K562 (cell line): ENCODE measurements at regions not wholly inside any gene's neighbourhood (a gene's known extent, or its start where the extent isn't known, plus 50 kb on each side); places are given as distances from the start of the nearest gene placed in this dataset.

ENCODE experiments used
- ATAC-seq: fragments of 200-7000 bp; cut with Tn5 transposase; 3 replicates; pipeline ENCODE4 v1.9.1; 2020; ENCODE audit warnings: moderate library complexity
- BruUV-seq: library from RNA; stranded (reverse); fragments of 400-500 nt; replicated peaks from 2 replicates; lab custom pipeline; 2021; lab: Mats Ljungman, UMichigan
- CTCF ChIA-PET: fragments of 300-600 bp; formaldehyde crosslinking; extraction: SDS; loops from one replicate; lab custom pipeline; 2021; ENCODE audit warnings: low intra/inter-chr PET ratio; lab: Yijun Ruan, JAX
- POLR2A ChIA-PET: fragments of 300-600, 350-650 bp; sonication (Branson Sonifier 250); formaldehyde crosslinking; extraction: SDS; loops from one replicate; lab custom pipeline; 2021; ENCODE audit warnings: antibody characterized with exemption, inconsistent platforms; lab: Yijun Ruan, JAX
- DNase-seq, 4 experiments: peaks; one replicate each; pipeline versions ENCODE4 v3.0.0 to v3.0.0-alpha.2; 2011 to 2018; ENCODE audit warnings: low spot score in 3 of 4, mixed read lengths in 3 of 4; ENCODE audit errors: extremely low read depth in 1 of 4
- FAIRE-seq: peaks from 2 replicates; lab custom pipeline; 2011; peaks lifted over from hg19 to GRCh38; lab: Jason Lieb, UNC
- H2AFZ ChIP-seq: 2 replicates; pipeline ENCODE4 v1.6.0; 2011; ENCODE audit warnings: low read depth, low read length, control low read depth, inconsistent platforms
- H3K27ac ChIP-seq: fragments of 200-600 bp; 3 replicates; pipeline ENCODE4 v1.8.0; 2011; ENCODE audit warnings: low read depth, mild to moderate bottlenecking, control low read depth, inconsistent platforms, low read length, moderate library complexity, mixed read lengths; ENCODE audit errors: extremely low read depth
- H3K27me3 ChIP-seq, 2 experiments: fragments of 300-600 bp in 1 of 2; 2 replicates in 1 of 2; 3 replicates in 1 of 2; pipeline versions ENCODE4 v1.6.0 to v1.8.0; 2011; ENCODE audit warnings: inconsistent platforms in 2 of 2, low read length in 2 of 2, mild to moderate bottlenecking in 1 of 2, mixed read lengths in 1 of 2, moderate library complexity in 1 of 2; ENCODE audit not compliant: control insufficient read depth in 2 of 2, insufficient read depth in 2 of 2
- H3K36me3 ChIP-seq: fragments of 300-600 bp; 3 replicates; pipeline ENCODE4 v1.8.0; 2011; ENCODE audit warnings: mild to moderate bottlenecking, low read length, inconsistent platforms; ENCODE audit not compliant: control insufficient read depth, insufficient read depth
- H3K4me1 ChIP-seq, 2 experiments: fragments of 200-600 bp in 1 of 2; replicated peaks in 1 of 2; 2 replicates in 1 of 2; 3 replicates in 1 of 2; pipeline versions ENCODE4 v1.5.1 to v1.8.0; 2011; ENCODE audit warnings: inconsistent platforms in 2 of 2, low read length in 2 of 2, mild to moderate bottlenecking in 1 of 2, mixed read lengths in 1 of 2, moderate library complexity in 1 of 2; ENCODE audit not compliant: control insufficient read depth in 2 of 2, insufficient read depth in 2 of 2
- H3K4me2 ChIP-seq: 2 replicates; pipeline ENCODE4 v1.6.1; 2011; ENCODE audit warnings: low read length, control low read depth, inconsistent platforms, mixed read lengths; ENCODE audit not compliant: insufficient read depth
- H3K4me3 ChIP-seq: fragments of 200-600 bp; sonication (generic), shearing (Covaris generic); 2 replicates; pipeline ENCODE4 v1.5.1; 2016; ENCODE audit warnings: control low read depth, inconsistent platforms
- H3K79me2 ChIP-seq: fragments of 200-600 bp; 3 replicates; pipeline ENCODE4 v1.8.0; 2011; ENCODE audit warnings: low read length, inconsistent platforms; ENCODE audit not compliant: control insufficient read depth, insufficient read depth
- H3K9ac ChIP-seq, 2 experiments: 2 replicates each; pipeline versions ENCODE4 v1.6.0 to v1.6.1; 2011; ENCODE audit warnings: low read depth in 2 of 2, low read length in 2 of 2, control low read depth in 1 of 2, inconsistent platforms in 1 of 2, mild to moderate bottlenecking in 1 of 2, mixed read lengths in 1 of 2; ENCODE audit not compliant: insufficient read depth in 1 of 2
- H3K9me1 ChIP-seq: one replicate; pipeline ENCODE4 v1.6.0; 2011; ENCODE audit warnings: inconsistent platforms, mild to moderate bottlenecking, low read length, moderate library complexity; ENCODE audit not compliant: control insufficient read depth, insufficient read depth
- H3K9me3 ChIP-seq: replicated peaks from 2 replicates; pipeline ENCODE4 v1.5.1; 2011; ENCODE audit warnings: low read depth, low read length, inconsistent platforms; ENCODE audit not compliant: control insufficient read depth, insufficient read depth
- H4K20me1 ChIP-seq: replicated peaks from 2 replicates; pipeline ENCODE4 v1.6.1; 2011; ENCODE audit warnings: low read length, inconsistent platforms, mixed read lengths; ENCODE audit not compliant: control insufficient read depth, insufficient read depth
- FOS ChIP-seq: IDR thresholded peaks from 3 replicates; pipeline ENCODE4 v1.6.1; 2011; ENCODE audit not compliant: insufficient read length; ENCODE audit errors: extremely low read depth
- KDM2B ChIP-seq: fragments of 250-450 bp; sonication (Bioruptor Pico); IDR thresholded peaks from 2 replicates; pipeline ENCODE4 v1.8.0; 2021; ENCODE audit warnings: mild to moderate bottlenecking, moderate library complexity
- MCM7 ChIP-seq, 2 experiments: fragments of 450-650 bp; IDR thresholded peaks; 2 replicates each; pipeline ENCODE4 v1.6.1; 2016 to 2018
- MEIS2 ChIP-seq: fragments of 450-650 bp; IDR thresholded peaks from 2 replicates; pipeline ENCODE4 v1.6.1; 2014; ENCODE audit warnings: mild to moderate bottlenecking; ENCODE audit not compliant: partially characterized antibody
- NCOA4 ChIP-seq: fragments of 450-650 bp; IDR thresholded peaks from 2 replicates; pipeline ENCODE4 v1.6.1; 2018; ENCODE audit warnings: mild to moderate bottlenecking; ENCODE audit not compliant: partially characterized antibody
- RBM14 ChIP-seq: fragments of 200-400 bp; formaldehyde crosslinking; IDR thresholded peaks from 2 replicates; pipeline ENCODE4 v1.6.1; 2018; ENCODE audit warnings: low read depth, mild to moderate bottlenecking, low read length, moderate library complexity, borderline replicate concordance; ENCODE audit not compliant: insufficient read depth
- SRSF7 ChIP-seq: fragments of 200-400 bp; formaldehyde crosslinking; optimal IDR thresholded peaks from 2 replicates; pipeline ENCODE3; 2017; ENCODE audit warnings: mild to moderate bottlenecking, low read depth, low read length
- TAF7 ChIP-seq: fragments of 450-650 bp; IDR thresholded peaks from 2 replicates; pipeline ENCODE4 v1.6.1; 2016; ENCODE audit warnings: missing genetic modification characterization, missing compliant biosample characterization
- TAL1 ChIP-seq: fragments of 450-650 bp; IDR thresholded peaks from 2 replicates; pipeline ENCODE4 v1.6.1; 2016; ENCODE audit warnings: mild to moderate bottlenecking
- TCFL5 ChIP-seq: fragments of 250-450 bp; sonication (Bioruptor Pico); conservative IDR thresholded peaks from 2 replicates; pipeline ENCODE4 v1.6.1; 2021; ENCODE audit warnings: mild to moderate bottlenecking, moderate library complexity, matching md5 sums
- ZC3H4 ChIP-seq: sonication (generic); formaldehyde crosslinking; IDR thresholded peaks from 2 replicates; pipeline ENCODE4 v1.9.0; 2021; ENCODE audit warnings: missing genetic modification reagents, borderline replicate concordance
- ZEB2 ChIP-seq: fragments of 450-650 bp; IDR thresholded peaks from 2 replicates; pipeline ENCODE4 v1.6.1; 2016
- ZKSCAN1 ChIP-seq: fragments of 150-350 bp; IDR thresholded peaks from 2 replicates; pipeline ENCODE4 v1.6.1; 2016; ENCODE audit warnings: low read depth, low read length
- ZNF384 ChIP-seq: IDR thresholded peaks from 2 replicates; pipeline ENCODE4 v1.6.1; 2012; ENCODE audit warnings: low read depth, low read length, improper control_type of control experiment
- whole genome bisulfite sequencing: fragments of 100-300 bp; shearing (Covaris generic); methylation state at CpG from one replicate; pipeline ENCODE4 v1.1.6; 2016; ENCODE audit warnings: low coverage, mixed read lengths; ENCODE audit not compliant: insufficient coverage; ENCODE audit errors: missing lambda C conversion rate; 5-methylcytosine and 5-hydroxymethylcytosine counted together
- in situ Hi-C: fragments of 300-500 bp; cut with MboI; formaldehyde crosslinking; loops from 4 replicates; pipeline ENCODE4 v1.15.0; 2018; ENCODE audit warnings: inconsistent platforms, mixed read lengths
- intact Hi-C: fragments of 100-400 bp; cut with micrococcal nuclease; formaldehyde crosslinking; loops from 2 replicates; pipeline ENCODE4 v1.14.2; 2022
- TF ChIP-seq, protein P1 (sequence below): fragments of 450-650 bp; formaldehyde crosslinking; IDR thresholded peaks from 2 replicates; pipeline ENCODE4 v1.4.0; 2022; ENCODE audit warnings: mild to moderate bottlenecking, moderate library complexity
- TF ChIP-seq, protein P2 (sequence below), 2 experiments: IDR thresholded peaks; 2 replicates each; pipeline ENCODE4 v1.6.1; 2011; ENCODE audit warnings: borderline replicate concordance in 1 of 2, control low read depth in 1 of 2, low read depth in 1 of 2, low read length in 1 of 2, mild to moderate bottlenecking in 1 of 2, mixed read lengths in 1 of 2, moderate library complexity in 1 of 2; ENCODE audit not compliant: insufficient read depth in 1 of 2, insufficient read length in 1 of 2, poor library complexity in 1 of 2, severe bottlenecking in 1 of 2; ENCODE audit errors: extremely low read depth in 1 of 2

- H3K4me1 ChIP-seq = no peaks in the 10 kb centered on the region
- peaks cover 0 to 16% of the 10 kb centered on the region in 2 experiments; a peak in 2 of 5 replicates for H3K27me3 ChIP-seq
- no peaks in the 10 kb centered on the region for H3K79me2 ChIP-seq
- H3K9me3 ChIP-seq = no peaks in the 10 kb centered on the region
- BruUV-seq = no TSS peak
- POLR2A ChIA-PET = no interaction called here
- ATAC-seq = no peak
- no peaks in the 10 kb centered on the region for H4K20me1 ChIP-seq
- H3K36me3 ChIP-seq = no peaks in the 10 kb centered on the region
- H3K4me2 ChIP-seq = no peak overlapping the region
- intact Hi-C loops (no loop called here), in situ Hi-C loops (no loop called here)
- H2AFZ ChIP-seq = no peak overlapping the region
- H3K9me1 ChIP-seq = no peaks in the 10 kb centered on the region
- H3K27ac ChIP-seq = no peak overlapping the region
- WGBS = 0% methylated on average over 3 of the region's 5 CpGs
- H3K4me3 ChIP-seq = no peak overlapping the region
- FAIRE-seq = no peak
- no peak for TF ChIP-seq ZNF384
- TF ChIP-seq RBM14 = no peak
- TF ChIP-seq KDM2B = no peak
- no peak for TF ChIP-seq ZC3H4 (CRISPR knock-in tag)
- no peak for TF ChIP-seq TAL1
- no peak for TF ChIP-seq TAF7 (tag)
- no peak for TF ChIP-seq ZEB2
- TF ChIP-seq MEIS2 = no peak
- TF ChIP-seq, protein P1, sequence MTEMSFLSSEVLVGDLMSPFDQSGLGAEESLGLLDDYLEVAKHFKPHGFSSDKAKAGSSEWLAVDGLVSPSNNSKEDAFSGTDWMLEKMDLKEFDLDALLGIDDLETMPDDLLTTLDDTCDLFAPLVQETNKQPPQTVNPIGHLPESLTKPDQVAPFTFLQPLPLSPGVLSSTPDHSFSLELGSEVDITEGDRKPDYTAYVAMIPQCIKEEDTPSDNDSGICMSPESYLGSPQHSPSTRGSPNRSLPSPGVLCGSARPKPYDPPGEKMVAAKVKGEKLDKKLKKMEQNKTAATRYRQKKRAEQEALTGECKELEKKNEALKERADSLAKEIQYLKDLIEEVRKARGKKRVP (CRISPR knock-in tag) = no peak
- TF ChIP-seq ZKSCAN1 = no peak
- no peak for TF ChIP-seq NCOA4
- no peak for TF ChIP-seq FOS
- no peak for TF ChIP-seq MCM7 (IDR thresholded peaks at IDR 0.05)
- TF ChIP-seq, protein P2, sequence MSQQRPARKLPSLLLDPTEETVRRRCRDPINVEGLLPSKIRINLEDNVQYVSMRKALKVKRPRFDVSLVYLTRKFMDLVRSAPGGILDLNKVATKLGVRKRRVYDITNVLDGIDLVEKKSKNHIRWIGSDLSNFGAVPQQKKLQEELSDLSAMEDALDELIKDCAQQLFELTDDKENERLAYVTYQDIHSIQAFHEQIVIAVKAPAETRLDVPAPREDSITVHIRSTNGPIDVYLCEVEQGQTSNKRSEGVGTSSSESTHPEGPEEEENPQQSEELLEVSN (IDR thresholded peaks at IDR 0.05; ENCODE audit: borderline replicate concordance in 1 of 2, extremely low read depth in 1 of 2, insufficient read depth in 1 of 2, insufficient read length in 1 of 2, low read depth in 1 of 2, low read length in 1 of 2, poor library complexity in 1 of 2, severe bottlenecking in 1 of 2) = no peak
- no peak for TF ChIP-seq SRSF7
- TF ChIP-seq TCFL5 (CRISPR knock-in tag) = no peak
- CTCF ChIA-PET = no interaction called here
- no peak for DNase-seq
- H3K9ac ChIP-seq = no peak overlapping the region
Measured at GRCh38 chr13:111657013-111657412, 336.6 kb downstream of the TEX29 start.
